Liver (tissue), 8 donors: ENCODE measurements at regions not wholly inside any gene's neighbourhood (a gene's known extent, or its start where the extent isn't known, plus 50 kb on each side); places are given as distances from the start of the nearest gene placed in this dataset.

Source experiments
- DNase-seq: peaks from one replicate; pipeline ENCODE4 v3.0.0-alpha.2; 2017; ENCODE audit warnings: low spot score
- H3K27ac ChIP-seq, 2 donors: one replicate each; pipeline ENCODE4 v1.7.0; 2013; ENCODE audit warnings: inconsistent platforms in 2 of 2, low read length in 2 of 2, control low read depth in 1 of 2, low read depth in 1 of 2, mild to moderate bottlenecking in 1 of 2
- H3K27me3 ChIP-seq, 4 donors: one replicate each; pipeline versions ENCODE4 v1.6.1 to v1.7.0; 2013; ENCODE audit warnings: low read length in 3 of 4, inconsistent platforms in 1 of 4, mild to moderate bottlenecking in 1 of 4, moderate library complexity in 1 of 4; ENCODE audit not compliant: control insufficient read depth in 4 of 4, insufficient read depth in 4 of 4
- H3K36me3 ChIP-seq, 4 donors: one replicate each; pipeline versions ENCODE4 v1.6.1 to v1.7.0; 2013; ENCODE audit warnings: low read length in 3 of 4, mild to moderate bottlenecking in 3 of 4, low read depth in 1 of 4, moderate library complexity in 1 of 4; ENCODE audit not compliant: control insufficient read depth in 4 of 4, insufficient read depth in 3 of 4
- H3K4me1 ChIP-seq, 4 donors: one replicate each; pipeline versions ENCODE4 v1.6.1 to v1.7.0; 2013; ENCODE audit warnings: low read length in 3 of 4, mild to moderate bottlenecking in 3 of 4, moderate library complexity in 1 of 4; ENCODE audit not compliant: control insufficient read depth in 4 of 4, insufficient read depth in 4 of 4
- H3K4me3 ChIP-seq, 3 donors: one replicate each; pipeline versions ENCODE4 v1.6.1 to v1.7.0; 2013; ENCODE audit warnings: low read length in 3 of 3, control low read depth in 1 of 3, low read depth in 1 of 3, mild to moderate bottlenecking in 1 of 3
- H3K9ac ChIP-seq, 2 donors: one replicate each; pipeline ENCODE4 v1.7.0; 2013; ENCODE audit warnings: low read length in 2 of 2, mild to moderate bottlenecking in 2 of 2, moderate library complexity in 2 of 2, control low read depth in 1 of 2, low read depth in 1 of 2
- H3K9me3 ChIP-seq, 4 donors: one replicate each; pipeline versions ENCODE4 v1.6.1 to v1.7.0; 2013; ENCODE audit warnings: low read length in 3 of 4; ENCODE audit not compliant: control insufficient read depth in 4 of 4
- ATF3 ChIP-seq: IDR thresholded peaks from 2 replicates; pipeline ENCODE4 v1.6.1; 2016; ENCODE audit warnings: antibody characterized with exemption
- CTCF ChIP-seq: fragments of 150-350 bp; IDR thresholded peaks from 2 replicates; pipeline ENCODE4 v1.5.1; 2017; ENCODE audit warnings: improper control_type of control experiment, low read depth, low read length; ENCODE audit not compliant: missing input control
- EGR1 ChIP-seq, 2 donors: IDR thresholded peaks; 2 replicates each; pipeline ENCODE4 v1.6.1; 2016 to 2018; ENCODE audit warnings: antibody characterized with exemption in 2 of 2, low read depth in 2 of 2
- FOXA1 ChIP-seq: IDR thresholded peaks from 2 replicates; pipeline ENCODE4 v1.6.1; 2016; ENCODE audit warnings: antibody characterized with exemption
- FOXA2 ChIP-seq: IDR thresholded peaks from 2 replicates; pipeline ENCODE4 v1.6.1; 2016; ENCODE audit warnings: antibody characterized with exemption
- GABPA ChIP-seq, 2 donors: IDR thresholded peaks in 1 of 2; conservative IDR thresholded peaks in 1 of 2; 2 replicates each; pipeline ENCODE4 v1.6.1; 2016; ENCODE audit warnings: antibody characterized with exemption in 2 of 2, mild to moderate bottlenecking in 1 of 2, moderate library complexity in 1 of 2
- HNF4A ChIP-seq, 2 donors: conservative IDR thresholded peaks; 2 replicates each; pipeline ENCODE4 v1.6.1; 2016; ENCODE audit warnings: antibody characterized with exemption in 2 of 2, mild to moderate bottlenecking in 2 of 2
- HNF4G ChIP-seq: IDR thresholded peaks from 2 replicates; pipeline ENCODE4 v1.6.1; 2016; ENCODE audit warnings: antibody characterized with exemption
- JUND ChIP-seq, 2 donors: IDR thresholded peaks; 2 replicates each; pipeline ENCODE4 v1.6.1; 2016; ENCODE audit warnings: antibody characterized with exemption in 2 of 2
- MAX ChIP-seq: IDR thresholded peaks from 2 replicates; pipeline ENCODE4 v1.6.1; 2016; ENCODE audit warnings: antibody characterized with exemption
- NR2F2 ChIP-seq: IDR thresholded peaks from 2 replicates; pipeline ENCODE4 v1.6.1; 2016; ENCODE audit warnings: antibody characterized with exemption
- RAD21 ChIP-seq, 2 donors: IDR thresholded peaks; 2 replicates each; pipeline ENCODE4 v1.6.1; 2016; ENCODE audit warnings: antibody characterized with exemption in 2 of 2, mild to moderate bottlenecking in 2 of 2
- REST ChIP-seq: IDR thresholded peaks from 2 replicates; pipeline ENCODE4 v1.6.1; 2016; ENCODE audit warnings: antibody characterized with exemption, mild to moderate bottlenecking
- RXRA ChIP-seq, 2 donors: IDR thresholded peaks; 2 replicates each; pipeline ENCODE4 v1.6.1; 2017 to 2018; ENCODE audit warnings: antibody characterized with exemption in 2 of 2, mild to moderate bottlenecking in 1 of 2
- SP1 ChIP-seq: IDR thresholded peaks from 2 replicates; pipeline ENCODE4 v1.6.1; 2018; ENCODE audit warnings: antibody characterized with exemption, mild to moderate bottlenecking
- TAF1 ChIP-seq: conservative IDR thresholded peaks from 2 replicates; pipeline ENCODE4 v1.6.1; 2016; ENCODE audit warnings: antibody characterized with exemption, mild to moderate bottlenecking
- YY1 ChIP-seq: IDR thresholded peaks from 2 replicates; pipeline ENCODE4 v1.6.1; 2016; ENCODE audit warnings: antibody characterized with exemption, mild to moderate bottlenecking
- ZBTB33 ChIP-seq: IDR thresholded peaks from 2 replicates; pipeline ENCODE4 v1.6.1; 2016; ENCODE audit warnings: antibody characterized with exemption
- WGBS: extraction: QIAGEN DNeasy Blood & Tissue Kit; methylation state at CpG from one replicate; pipeline ENCODE4 v1.1.7; 2013; 5-methylcytosine and 5-hydroxymethylcytosine counted together
- donor health status: healthy.
- donor health status: healthy.
- donor health status: healthy.
- donor health status: healthy.
- donor health status: healthy.

- Histone ChIP-seq H3K27ac (no peak overlapping the region), H3K4me1 (no peaks in the 10 kb centered on the region), H3K4me3 (no peak overlapping the region), H3K36me3 (no peaks in the 10 kb centered on the region), H3K9ac (no peak overlapping the region), H3K9me3 (no peaks in the 10 kb centered on the region), H3K27me3 (no peaks in the 10 kb centered on the region)
- 69% methylated on average over 9 of the region's 9 CpGs for WGBS
- DNase-seq: no peak
- TF ChIP-seq GABPA (IDR thresholded peaks at IDR 0.05 in 1 of 2, conservative IDR thresholded peaks at IDR 0.05 in 1 of 2) (no peak), RXRA (IDR thresholded peaks at IDR 0.05) (no peak), NR2F2 (no peak), EGR1 (IDR thresholded peaks at IDR 0.05; ENCODE audit: low read depth in 2 of 2) (no peak), CTCF (no peak), YY1 (no peak), ZBTB33 (no peak), FOXA1 (no peak), FOXA2 (no peak), MAX (no peak), RAD21 (IDR thresholded peaks at IDR 0.05) (no peak), SP1 (no peak), JUND (IDR thresholded peaks at IDR 0.05) (no peak), ATF3 (no peak), HNF4G (no peak), HNF4A (conservative IDR thresholded peaks at IDR 0.05) (no peak), TAF1 (no peak), REST (no peak)
Measured at GRCh38 chr4:1496116-1496642, 89.9 kb upstream of the NKX1-1 start.
